ENCODE measurements at regions not wholly inside any gene's neighbourhood (a gene's known extent, or its start where the extent isn't known, plus 50 kb on each side); places are given as distances from the start of the nearest gene placed in this dataset.

- no peaks in the 10 kb centered on the region for H4K20me1 ChIP-seq (ENCODE audit: insufficient read depth, low read depth, low read length)
- H3K4me2 ChIP-seq (ENCODE audit: low read depth, low read length, poor library complexity, severe bottlenecking) = no peak overlapping the region
- H3K9me3 ChIP-seq (ENCODE audit: low read length) = peaks cover 5% of the 10 kb centered on the region; the same call in 1 of the 2 replicates
- H3K4me1 ChIP-seq (ENCODE audit: low read length) = no peaks in the 10 kb centered on the region
- H3K27me3 ChIP-seq (ENCODE audit: low read length) = no peaks in the 10 kb centered on the region
- H2AFZ ChIP-seq (ENCODE audit: low read length) = no peak overlapping the region
- no peak overlapping the region for H3K4me3 ChIP-seq (ENCODE audit: low read length)
- H3K27ac ChIP-seq (ENCODE audit: low read length) = no peak overlapping the region
- H3K36me3 ChIP-seq (ENCODE audit: insufficient read depth, low read length) = no peaks in the 10 kb centered on the region
- no peak for DNase-seq
- H3K9me2 ChIP-seq (replicated peaks; ENCODE audit: insufficient read depth, low read length) = no peaks in the 10 kb centered on the region; the same call in 1 of the 2 replicates
- H3K9ac ChIP-seq (ENCODE audit: low read length) = no peak overlapping the region
- H3K79me2 ChIP-seq (ENCODE audit: low read length) = no peaks in the 10 kb centered on the region
These were observed 263.3 kb upstream of the CLNK start for GRCh38 chr4:10947898-10948297.

GRCh38 chr4:10944321-10944720 lies 259.8 kb upstream of the CLNK start:
- no peak overlapping the region for H3K9ac ChIP-seq (ENCODE audit: low read length)
- H3K27me3 ChIP-seq (ENCODE audit: low read length) = no peaks in the 10 kb centered on the region
- H3K4me3 ChIP-seq (ENCODE audit: low read length) = no peak overlapping the region
- no peak overlapping the region for H3K27ac ChIP-seq (ENCODE audit: low read length)
- no peak overlapping the region for H2AFZ ChIP-seq (ENCODE audit: low read length)
- no peaks in the 10 kb centered on the region for H3K4me1 ChIP-seq (ENCODE audit: low read length)
- no peaks in the 10 kb centered on the region for H4K20me1 ChIP-seq (ENCODE audit: insufficient read depth, low read depth, low read length)
- H3K36me3 ChIP-seq (ENCODE audit: insufficient read depth, low read length) = no peaks in the 10 kb centered on the region
- peaks cover 9% of the 10 kb centered on the region for H3K9me3 ChIP-seq (ENCODE audit: low read length)
- H3K9me2 ChIP-seq (replicated peaks; ENCODE audit: insufficient read depth, low read length) = no peaks in the 10 kb centered on the region; the same call in 1 of the 2 replicates
- no peaks in the 10 kb centered on the region for H3K79me2 ChIP-seq (ENCODE audit: low read length)
- H3K4me2 ChIP-seq (ENCODE audit: low read depth, low read length, poor library complexity, severe bottlenecking) = no peak overlapping the region
- DNase-seq = no peak

- H2AFZ ChIP-seq (ENCODE audit: low read length) = no peak overlapping the region
- H3K27ac ChIP-seq (ENCODE audit: low read length) = no peak overlapping the region
- no peaks in the 10 kb centered on the region for H4K20me1 ChIP-seq (ENCODE audit: insufficient read depth, low read depth, low read length)
- H3K36me3 ChIP-seq (ENCODE audit: insufficient read depth, low read length) = no peaks in the 10 kb centered on the region
- H3K9me3 ChIP-seq (ENCODE audit: low read length) = peaks cover 9% of the 10 kb centered on the region
- H3K4me3 ChIP-seq (ENCODE audit: low read length) = no peak overlapping the region
- no peaks in the 10 kb centered on the region; the same call in 1 of the 2 replicates for H3K9me2 ChIP-seq (replicated peaks; ENCODE audit: insufficient read depth, low read length)
- H3K9ac ChIP-seq (ENCODE audit: low read length) = no peak overlapping the region
- no peaks in the 10 kb centered on the region for H3K79me2 ChIP-seq (ENCODE audit: low read length)
- H3K4me1 ChIP-seq (ENCODE audit: low read length) = no peaks in the 10 kb centered on the region
- no peak overlapping the region for H3K4me2 ChIP-seq (ENCODE audit: low read depth, low read length, poor library complexity, severe bottlenecking)
- no peaks in the 10 kb centered on the region for H3K27me3 ChIP-seq (ENCODE audit: low read length)
- DNase-seq = no peak
These were observed 257.6 kb upstream of the CLNK start for GRCh38 chr4:10942156-10942555.

GRCh38 chr4:10929818-10930217 lies 245.2 kb upstream of the CLNK start:
- H4K20me1 ChIP-seq (ENCODE audit: insufficient read depth, low read depth, low read length) = no peaks in the 10 kb centered on the region
- no peak overlapping the region for H3K4me3 ChIP-seq (ENCODE audit: low read length)
- H3K4me2 ChIP-seq (ENCODE audit: low read depth, low read length, poor library complexity, severe bottlenecking) = no peak overlapping the region
- no peaks in the 10 kb centered on the region for H3K27me3 ChIP-seq (ENCODE audit: low read length)
- no peaks in the 10 kb centered on the region for H3K9me2 ChIP-seq (replicated peaks; ENCODE audit: insufficient read depth, low read length)
- H3K4me1 ChIP-seq (ENCODE audit: low read length) = no peaks in the 10 kb centered on the region
- H2AFZ ChIP-seq (ENCODE audit: low read length) = no peak overlapping the region
- no peaks in the 10 kb centered on the region for H3K36me3 ChIP-seq (ENCODE audit: insufficient read depth, low read length)
- DNase-seq = no peak
- H3K27ac ChIP-seq (ENCODE audit: low read length) = no peak overlapping the region
- H3K9me3 ChIP-seq (ENCODE audit: low read length) = peaks cover 11% of the 10 kb centered on the region
- H3K9ac ChIP-seq (ENCODE audit: low read length) = no peak overlapping the region
- no peaks in the 10 kb centered on the region for H3K79me2 ChIP-seq (ENCODE audit: low read length)

- DNase-seq = no peak
- Histone ChIP-seq H2AFZ (ENCODE audit: low read length) (no peak overlapping the region), H3K4me2 (ENCODE audit: low read depth, low read length, poor library complexity, severe bottlenecking) (no peak overlapping the region), H4K20me1 (ENCODE audit: insufficient read depth, low read depth, low read length) (no peaks in the 10 kb centered on the region), H3K79me2 (ENCODE audit: low read length) (no peaks in the 10 kb centered on the region), H3K9ac (ENCODE audit: low read length) (no peak overlapping the region), H3K27me3 (ENCODE audit: low read length) (no peaks in the 10 kb centered on the region), H3K9me2 (replicated peaks; ENCODE audit: insufficient read depth, low read length) (no peaks in the 10 kb centered on the region), H3K36me3 (ENCODE audit: insufficient read depth, low read length) (no peaks in the 10 kb centered on the region), H3K9me3 (ENCODE audit: low read length) (peaks cover 17% of the 10 kb centered on the region), H3K27ac (ENCODE audit: low read length) (no peak overlapping the region), H3K4me3 (ENCODE audit: low read length) (no peak overlapping the region), H3K4me1 (ENCODE audit: low read length) (no peaks in the 10 kb centered on the region)
These were observed 241.4 kb upstream of the CLNK start for GRCh38 chr4:10925996-10926395.

GRCh38 chr4:10924274-10924673 lies 239.7 kb upstream of the CLNK start:
- DNase-seq = no peak
- peaks cover 16% of the 10 kb centered on the region for H3K9me3 ChIP-seq (ENCODE audit: low read length)
- H3K4me3 ChIP-seq (ENCODE audit: low read length) = no peak overlapping the region
- H3K9me2 ChIP-seq (replicated peaks; ENCODE audit: insufficient read depth, low read length) = no peaks in the 10 kb centered on the region
- H3K9ac ChIP-seq (ENCODE audit: low read length) = no peak overlapping the region
- no peaks in the 10 kb centered on the region for H3K27me3 ChIP-seq (ENCODE audit: low read length)
- H3K27ac ChIP-seq (ENCODE audit: low read length) = no peak overlapping the region
- H3K4me1 ChIP-seq (ENCODE audit: low read length) = no peaks in the 10 kb centered on the region
- no peaks in the 10 kb centered on the region for H4K20me1 ChIP-seq (ENCODE audit: insufficient read depth, low read depth, low read length)
- no peak overlapping the region for H3K4me2 ChIP-seq (ENCODE audit: low read depth, low read length, poor library complexity, severe bottlenecking)
- no peaks in the 10 kb centered on the region for H3K36me3 ChIP-seq (ENCODE audit: insufficient read depth, low read length)
- no peaks in the 10 kb centered on the region for H3K79me2 ChIP-seq (ENCODE audit: low read length)
- no peak overlapping the region for H2AFZ ChIP-seq (ENCODE audit: low read length)

GRCh38 chr4:10917566-10917965 lies 233.0 kb upstream of the CLNK start:
- H4K20me1 ChIP-seq (ENCODE audit: insufficient read depth, low read depth, low read length) = no peaks in the 10 kb centered on the region
- H3K27ac ChIP-seq (ENCODE audit: low read length) = no peak overlapping the region
- no peaks in the 10 kb centered on the region for H3K27me3 ChIP-seq (ENCODE audit: low read length)

GRCh38 chr4:10898072-10898471 lies 213.5 kb upstream of the CLNK start:
- peaks cover 13% of the 10 kb centered on the region for H3K9me3 ChIP-seq (ENCODE audit: low read length)
- DNase-seq = no peak
- H3K9ac ChIP-seq (ENCODE audit: low read length) = no peak overlapping the region
- H3K36me3 ChIP-seq (ENCODE audit: insufficient read depth, low read length) = no peaks in the 10 kb centered on the region
- H3K4me1 ChIP-seq (ENCODE audit: low read length) = no peaks in the 10 kb centered on the region
- no peaks in the 10 kb centered on the region for H3K79me2 ChIP-seq (ENCODE audit: low read length)
- no peaks in the 10 kb centered on the region for H3K27me3 ChIP-seq (ENCODE audit: low read length)
- no peak overlapping the region for H3K27ac ChIP-seq (ENCODE audit: low read length)
- H3K4me3 ChIP-seq (ENCODE audit: low read length) = no peak overlapping the region
- no peaks in the 10 kb centered on the region for H4K20me1 ChIP-seq (ENCODE audit: insufficient read depth, low read depth, low read length)
- no peak overlapping the region for H2AFZ ChIP-seq (ENCODE audit: low read length)
- no peak overlapping the region for H3K4me2 ChIP-seq (ENCODE audit: low read depth, low read length, poor library complexity, severe bottlenecking)
- H3K9me2 ChIP-seq (replicated peaks; ENCODE audit: insufficient read depth, low read length) = no peaks in the 10 kb centered on the region

More at GRCh38 chr4:10917566-10917965, 233.0 kb upstream of the CLNK start:
- peaks cover 11% of the 10 kb centered on the region; the same call in 1 of the 2 replicates for H3K9me3 ChIP-seq (ENCODE audit: low read length)
- no peak for DNase-seq
- no peak overlapping the region for H3K9ac ChIP-seq (ENCODE audit: low read length)
- no peaks in the 10 kb centered on the region for H3K9me2 ChIP-seq (replicated peaks; ENCODE audit: insufficient read depth, low read length)
- H2AFZ ChIP-seq (ENCODE audit: low read length) = no peak overlapping the region
- H3K36me3 ChIP-seq (ENCODE audit: insufficient read depth, low read length) = no peaks in the 10 kb centered on the region
- H3K4me3 ChIP-seq (ENCODE audit: low read length) = no peak overlapping the region
- H3K79me2 ChIP-seq (ENCODE audit: low read length) = no peaks in the 10 kb centered on the region
- no peak overlapping the region for H3K4me2 ChIP-seq (ENCODE audit: low read depth, low read length, poor library complexity, severe bottlenecking)
- H3K4me1 ChIP-seq (ENCODE audit: low read length) = no peaks in the 10 kb centered on the region

- no peaks in the 10 kb centered on the region for H3K79me2 ChIP-seq (ENCODE audit: low read length)
- no peaks in the 10 kb centered on the region for H3K4me1 ChIP-seq (ENCODE audit: low read length)
These were observed 212.5 kb upstream of the CLNK start for GRCh38 chr4:10897076-10897475.

More at GRCh38 chr4:10897076-10897475, 212.5 kb upstream of the CLNK start:
- H3K36me3 ChIP-seq (ENCODE audit: insufficient read depth, low read length) = no peaks in the 10 kb centered on the region
- H3K27ac ChIP-seq (ENCODE audit: low read length) = no peak overlapping the region
- H3K4me2 ChIP-seq (ENCODE audit: low read depth, low read length, poor library complexity, severe bottlenecking) = no peak overlapping the region
- H4K20me1 ChIP-seq (ENCODE audit: insufficient read depth, low read depth, low read length) = no peaks in the 10 kb centered on the region
- no peak overlapping the region for H2AFZ ChIP-seq (ENCODE audit: low read length)
- H3K27me3 ChIP-seq (ENCODE audit: low read length) = no peaks in the 10 kb centered on the region
- no peak overlapping the region for H3K4me3 ChIP-seq (ENCODE audit: low read length)
- no peak overlapping the region for H3K9ac ChIP-seq (ENCODE audit: low read length)
- DNase-seq = no peak
- no peaks in the 10 kb centered on the region for H3K9me2 ChIP-seq (replicated peaks; ENCODE audit: insufficient read depth, low read length)
- H3K9me3 ChIP-seq (ENCODE audit: low read length) = peaks cover 5% of the 10 kb centered on the region
